ENCODE measurements at regions not wholly inside any gene's neighbourhood (a gene's known extent, or its start where the extent isn't known, plus 50 kb on each side); places are given as distances from the start of the nearest gene placed in this dataset.
"Not testable (repeated sequence)": the region's sequence is repeated elsewhere in the genome, so short reads cannot be mapped to it uniquely, and the experiment has no call there.

GRCh38 chr1:232732344-232732910 is 72.8 kb upstream of the MAP10 start:
- Histone ChIP-seq H3K36me3 (no peaks in the 10 kb centered on the region), H3K4me3 (ENCODE audit: low read depth, low read length) (no peak overlapping the region)
- no peak for TF ChIP-seq CTCF (IDR thresholded peaks at IDR 0.05; ENCODE audit: low read depth, low read length)

GRCh38 chr1:232737917-232738316 is 67.3 kb upstream of the MAP10 start:
- no peaks in the 10 kb centered on the region for H3K4me1 ChIP-seq
- H3K9me3 ChIP-seq: no peaks in the 10 kb centered on the region
- H3K27me3 ChIP-seq: no peaks in the 10 kb centered on the region
- no peak overlapping the region for H3K4me3 ChIP-seq (ENCODE audit: low read depth, low read length)
- no peak for TF ChIP-seq CTCF (IDR thresholded peaks at IDR 0.05; ENCODE audit: low read depth, low read length)
- no peak for DNase-seq
- H3K36me3 ChIP-seq: no peaks in the 10 kb centered on the region

More at GRCh38 chr1:232732344-232732910, 72.8 kb upstream of the MAP10 start:
- Histone ChIP-seq H3K4me1 (no peaks in the 10 kb centered on the region), H3K9me3 (no peaks in the 10 kb centered on the region), H3K27me3 (no peaks in the 10 kb centered on the region)
- DNase-seq: no peak

GRCh38 chr1:232743999-232744398 is 61.2 kb upstream of the MAP10 start:
- no peaks in the 10 kb centered on the region for H3K4me1 ChIP-seq
- H3K36me3 ChIP-seq: no peaks in the 10 kb centered on the region
- no peak overlapping the region for H3K4me3 ChIP-seq (ENCODE audit: low read depth, low read length)
- peaks cover 6% of the 10 kb centered on the region; the same call in 1 of the 2 replicates for H3K9me3 ChIP-seq
- DNase-seq: no peak
- no peaks in the 10 kb centered on the region for H3K27me3 ChIP-seq
- TF ChIP-seq CTCF (IDR thresholded peaks at IDR 0.05; ENCODE audit: low read depth, low read length): no peak

GRCh38 chr1:232744847-232745246 is 60.4 kb upstream of the MAP10 start:
- no peak for TF ChIP-seq CTCF (IDR thresholded peaks at IDR 0.05; ENCODE audit: low read depth, low read length)
- no peak for DNase-seq

GRCh38 chr1:232745698-232746097 is 59.5 kb upstream of the MAP10 start:
- H3K9me3 ChIP-seq; H3K36me3 ChIP-seq; H3K27me3 ChIP-seq; DNase-seq; H3K4me3 ChIP-seq (ENCODE audit: low read depth, low read length); H3K4me1 ChIP-seq: not testable (repeated sequence)

More at GRCh38 chr1:232744847-232745246, 60.4 kb upstream of the MAP10 start:
- Histone ChIP-seq H3K36me3 (no peaks in the 10 kb centered on the region), H3K4me1 (no peaks in the 10 kb centered on the region), H3K27me3 (no peaks in the 10 kb centered on the region), H3K4me3 (ENCODE audit: low read depth, low read length) (no peak overlapping the region), H3K9me3 (peaks cover 9% of the 10 kb centered on the region; the same call in 1 of the 2 replicates)

GRCh38 chr1:232748910-232749368 is 56.3 kb upstream of the MAP10 start:
- no peak for TF ChIP-seq CTCF (IDR thresholded peaks at IDR 0.05; ENCODE audit: low read depth, low read length)
- no peaks in the 10 kb centered on the region for H3K36me3 ChIP-seq
- no peaks in the 10 kb centered on the region for H3K4me1 ChIP-seq
- no peak for DNase-seq
- H3K9me3 ChIP-seq: peaks cover 9% of the 10 kb centered on the region; the same call in 1 of the 2 replicates
- no peaks in the 10 kb centered on the region for H3K27me3 ChIP-seq
- no peak overlapping the region for H3K4me3 ChIP-seq (ENCODE audit: low read depth, low read length)

All from BE2C (cell line).